Rectal smooth muscle tissue (tissue), 1 donor: ENCODE measurements at regions not wholly inside any gene's neighbourhood (a gene's known extent, or its start where the extent isn't known, plus 50 kb on each side); places are given as distances from the start of the nearest gene placed in this dataset.

Experiments
- H3K27ac ChIP-seq: one replicate; pipeline ENCODE4 v1.7.0; 2013; ENCODE audit warnings: low read depth, low read length, inconsistent platforms
- H3K27me3 ChIP-seq: one replicate; pipeline ENCODE4 v1.7.0; 2013; ENCODE audit warnings: low read length; ENCODE audit not compliant: control insufficient read depth, insufficient read depth
- H3K36me3 ChIP-seq: one replicate; pipeline ENCODE4 v1.7.0; 2013; ENCODE audit warnings: low read length; ENCODE audit not compliant: control insufficient read depth, insufficient read depth
- H3K4me1 ChIP-seq: one replicate; pipeline ENCODE4 v1.7.0; 2013; ENCODE audit warnings: low read length; ENCODE audit not compliant: control insufficient read depth, insufficient read depth
- H3K4me3 ChIP-seq: one replicate; pipeline ENCODE4 v1.7.0; 2013; ENCODE audit warnings: low read length
- H3K9ac ChIP-seq: one replicate; pipeline ENCODE4 v1.7.0; 2013; ENCODE audit warnings: low read length

- no peak overlapping the region for H3K4me3 ChIP-seq
- no peak overlapping the region for H3K9ac ChIP-seq
- no peaks in the 10 kb centered on the region for H3K36me3 ChIP-seq
- no peaks in the 10 kb centered on the region for H3K4me1 ChIP-seq
- H3K27me3 ChIP-seq, result no peaks in the 10 kb centered on the region
- H3K27ac ChIP-seq, result no peak overlapping the region
These were observed 459.2 kb downstream of the TSHZ3 start for GRCh38 chr19:30890033-30890432.

- Histone ChIP-seq H3K4me3 (no peak overlapping the region), H3K36me3 (no peaks in the 10 kb centered on the region), H3K9ac (no peak overlapping the region), H3K27me3 (no peaks in the 10 kb centered on the region), H3K4me1 (no peaks in the 10 kb centered on the region), H3K27ac (no peak overlapping the region)
These were observed 460.3 kb downstream of the TSHZ3 start for GRCh38 chr19:30888937-30889336.

GRCh38 chr19:30887042-30887441 is 462.2 kb downstream of the TSHZ3 start:
- H3K27me3 ChIP-seq, result no peaks in the 10 kb centered on the region
- no peaks in the 10 kb centered on the region for H3K36me3 ChIP-seq
- H3K4me1 ChIP-seq, result no peaks in the 10 kb centered on the region
- no peak overlapping the region for H3K9ac ChIP-seq
- H3K27ac ChIP-seq, result no peak overlapping the region
- H3K4me3 ChIP-seq, result no peak overlapping the region

GRCh38 chr19:30886222-30886621 is 463.0 kb downstream of the TSHZ3 start:
- H3K36me3 ChIP-seq, result no peaks in the 10 kb centered on the region
- no peak overlapping the region for H3K9ac ChIP-seq
- H3K27me3 ChIP-seq, result no peaks in the 10 kb centered on the region
- H3K4me3 ChIP-seq, result no peak overlapping the region
- no peak overlapping the region for H3K27ac ChIP-seq
- no peaks in the 10 kb centered on the region for H3K4me1 ChIP-seq

- Histone ChIP-seq H3K27ac (no peak overlapping the region), H3K36me3 (no peaks in the 10 kb centered on the region), H3K27me3 (no peaks in the 10 kb centered on the region), H3K9ac (no peak overlapping the region), H3K4me3 (no peak overlapping the region), H3K4me1 (no peaks in the 10 kb centered on the region)
These were observed 465.0 kb downstream of the TSHZ3 start for GRCh38 chr19:30884146-30884812.

- Histone ChIP-seq H3K4me1 (no peaks in the 10 kb centered on the region), H3K27me3 (no peaks in the 10 kb centered on the region)
These were observed 466.2 kb downstream of the TSHZ3 start for GRCh38 chr19:30883071-30883470.

GRCh38 chr19:30882411-30883005 is 466.7 kb downstream of the TSHZ3 start:
- Histone ChIP-seq H3K36me3 (no peaks in the 10 kb centered on the region), H3K27ac (no peak overlapping the region), H3K4me1 (no peaks in the 10 kb centered on the region), H3K27me3 (no peaks in the 10 kb centered on the region), H3K9ac (no peak overlapping the region), H3K4me3 (no peak overlapping the region)

More at GRCh38 chr19:30883071-30883470, 466.2 kb downstream of the TSHZ3 start:
- no peak overlapping the region for H3K9ac ChIP-seq
- H3K27ac ChIP-seq, result no peak overlapping the region
- no peaks in the 10 kb centered on the region for H3K36me3 ChIP-seq
- no peak overlapping the region for H3K4me3 ChIP-seq

- no peak overlapping the region for H3K27ac ChIP-seq
- H3K9ac ChIP-seq, result no peak overlapping the region
- no peaks in the 10 kb centered on the region for H3K36me3 ChIP-seq
- no peak overlapping the region for H3K4me3 ChIP-seq
- no peaks in the 10 kb centered on the region for H3K27me3 ChIP-seq
- no peaks in the 10 kb centered on the region for H3K4me1 ChIP-seq
These were observed 467.3 kb downstream of the TSHZ3 start for GRCh38 chr19:30881930-30882329.

- no peaks in the 10 kb centered on the region for H3K27me3 ChIP-seq
- H3K9ac ChIP-seq, result no peak overlapping the region
- no peaks in the 10 kb centered on the region for H3K4me1 ChIP-seq
- no peak overlapping the region for H3K4me3 ChIP-seq
- H3K36me3 ChIP-seq, result no peaks in the 10 kb centered on the region
- no peak overlapping the region for H3K27ac ChIP-seq
These were observed 468.0 kb downstream of the TSHZ3 start for GRCh38 chr19:30881281-30881680.

- H3K4me3 ChIP-seq, result no peak overlapping the region
- no peaks in the 10 kb centered on the region for H3K36me3 ChIP-seq
- no peaks in the 10 kb centered on the region for H3K27me3 ChIP-seq
- no peak overlapping the region for H3K9ac ChIP-seq
- no peak overlapping the region for H3K27ac ChIP-seq
- H3K4me1 ChIP-seq, result no peaks in the 10 kb centered on the region
These were observed 468.7 kb downstream of the TSHZ3 start for GRCh38 chr19:30880551-30880950.

- no peaks in the 10 kb centered on the region for H3K4me1 ChIP-seq
- no peak overlapping the region for H3K4me3 ChIP-seq
- H3K27ac ChIP-seq, result no peak overlapping the region
- H3K9ac ChIP-seq, result no peak overlapping the region
- H3K36me3 ChIP-seq, result no peaks in the 10 kb centered on the region
- no peaks in the 10 kb centered on the region for H3K27me3 ChIP-seq
These were observed 469.1 kb downstream of the TSHZ3 start for GRCh38 chr19:30880151-30880550.

GRCh38 chr19:30879736-30880135 is 469.5 kb downstream of the TSHZ3 start:
- no peak overlapping the region for H3K9ac ChIP-seq
- no peaks in the 10 kb centered on the region for H3K36me3 ChIP-seq
- H3K27ac ChIP-seq, result no peak overlapping the region
- H3K4me1 ChIP-seq, result no peaks in the 10 kb centered on the region
- H3K27me3 ChIP-seq, result no peaks in the 10 kb centered on the region
- H3K4me3 ChIP-seq, result no peak overlapping the region

- Histone ChIP-seq H3K9ac (no peak overlapping the region), H3K4me3 (no peak overlapping the region), H3K27ac (no peak overlapping the region), H3K36me3 (no peaks in the 10 kb centered on the region), H3K4me1 (no peaks in the 10 kb centered on the region), H3K27me3 (no peaks in the 10 kb centered on the region)
These were observed 470.0 kb downstream of the TSHZ3 start for GRCh38 chr19:30879225-30879624.
